ENCODE measurements at regions not wholly inside any gene's neighbourhood (a gene's known extent, or its start where the extent isn't known, plus 50 kb on each side); places are given as distances from the start of the nearest gene placed in this dataset.

- TF ChIP-seq, protein P1, sequence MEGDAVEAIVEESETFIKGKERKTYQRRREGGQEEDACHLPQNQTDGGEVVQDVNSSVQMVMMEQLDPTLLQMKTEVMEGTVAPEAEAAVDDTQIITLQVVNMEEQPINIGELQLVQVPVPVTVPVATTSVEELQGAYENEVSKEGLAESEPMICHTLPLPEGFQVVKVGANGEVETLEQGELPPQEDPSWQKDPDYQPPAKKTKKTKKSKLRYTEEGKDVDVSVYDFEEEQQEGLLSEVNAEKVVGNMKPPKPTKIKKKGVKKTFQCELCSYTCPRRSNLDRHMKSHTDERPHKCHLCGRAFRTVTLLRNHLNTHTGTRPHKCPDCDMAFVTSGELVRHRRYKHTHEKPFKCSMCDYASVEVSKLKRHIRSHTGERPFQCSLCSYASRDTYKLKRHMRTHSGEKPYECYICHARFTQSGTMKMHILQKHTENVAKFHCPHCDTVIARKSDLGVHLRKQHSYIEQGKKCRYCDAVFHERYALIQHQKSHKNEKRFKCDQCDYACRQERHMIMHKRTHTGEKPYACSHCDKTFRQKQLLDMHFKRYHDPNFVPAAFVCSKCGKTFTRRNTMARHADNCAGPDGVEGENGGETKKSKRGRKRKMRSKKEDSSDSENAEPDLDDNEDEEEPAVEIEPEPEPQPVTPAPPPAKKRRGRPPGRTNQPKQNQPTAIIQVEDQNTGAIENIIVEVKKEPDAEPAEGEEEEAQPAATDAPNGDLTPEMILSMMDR (conservative IDR thresholded peaks at IDR 0.05), result no peak
- TF ChIP-seq ZFX (IDR thresholded peaks at IDR 0.05), result no peak
Observed at GRCh38 chr6:153575528-153575927, 444.4 kb upstream of the RGS17 start.
